CD4-positive, alpha-beta T cell (primary cell): ENCODE measurements at regions not wholly inside any gene's neighbourhood (a gene's known extent, or its start where the extent isn't known, plus 50 kb on each side); places are given as distances from the start of the nearest gene placed in this dataset.

Source experiments
- ATAC-seq: fragments of 200-7000 bp; cut with Tn5 transposase; one replicate; pipeline ENCODE4 v1.10.0; 2022; ENCODE audit warnings: mild to moderate bottlenecking; ENCODE audit not compliant: poor library complexity
- CTCF ChIA-PET: fragments of 350-600 bp; sonication (Branson Sonifier 250); formaldehyde crosslinking; loops from one replicate; lab custom pipeline; 2021; ENCODE audit warnings: antibody characterized with exemption, inconsistent platforms; lab: Charles Lee
- POLR2A ChIA-PET: fragments of 350-600 bp; sonication (Branson Sonifier 250); formaldehyde crosslinking; loops from one replicate; lab custom pipeline; 2021; ENCODE audit warnings: antibody characterized with exemption, inconsistent platforms; lab: Charles Lee
- DNase-seq, 14 experiments: peaks; one replicate each; pipeline ENCODE4 v3.0.0-alpha.2; 2013 to 2020; ENCODE audit warnings: mixed read lengths in 2 of 14
- H3K27ac ChIP-seq, 2 donors: one replicate each; pipeline versions ENCODE4 v1.5.1 to v1.7.0; 2013; ENCODE audit warnings: low read length in 2 of 2, low read depth in 1 of 2, mild to moderate bottlenecking in 1 of 2
- H3K27me3 ChIP-seq, 2 experiments: 1 replicate in 1 of 2; 2 replicates in 1 of 2; pipeline versions ENCODE4 v1.6.1 to v1.7.0; 2013; ENCODE audit warnings: low read length in 2 of 2, control low read depth in 1 of 2, mild to moderate bottlenecking in 1 of 2, moderate library complexity in 1 of 2; ENCODE audit not compliant: insufficient read depth in 2 of 2, control insufficient read depth in 1 of 2
- H3K36me3 ChIP-seq: one replicate; pipeline ENCODE4 v1.6.1; 2013; ENCODE audit warnings: low read length, control low read depth; ENCODE audit not compliant: insufficient read depth
- H3K4me1 ChIP-seq: one replicate; pipeline ENCODE4 v1.6.1; 2013; ENCODE audit warnings: low read length, control low read depth; ENCODE audit not compliant: insufficient read depth
- H3K4me3 ChIP-seq: one replicate; pipeline ENCODE4 v1.5.1; 2013; ENCODE audit warnings: mild to moderate bottlenecking, low read length, moderate library complexity
- H3K9me3 ChIP-seq, 2 experiments: 1 replicate in 1 of 2; 2 replicates in 1 of 2; pipeline versions ENCODE4 v1.6.1 to v1.7.0; 2013; ENCODE audit warnings: low read length in 2 of 2, mild to moderate bottlenecking in 2 of 2, control low read depth in 1 of 2, moderate library complexity in 1 of 2; ENCODE audit not compliant: control insufficient read depth in 1 of 2, insufficient read depth in 1 of 2
- H3K27ac Mint-ChIP-seq: one replicate; pipeline ENCODE4 v1.8.0; 2020; ENCODE audit warnings: mixed read lengths
- H3K27me3 Mint-ChIP-seq: one replicate; pipeline ENCODE4 v1.8.0; 2021; ENCODE audit warnings: mixed read lengths
- H3K36me3 Mint-ChIP-seq: one replicate; pipeline ENCODE4 v1.8.0; 2021; ENCODE audit warnings: low read depth, mixed read lengths
- H3K4me1 Mint-ChIP-seq: one replicate; pipeline ENCODE4 v1.8.0; 2021; ENCODE audit warnings: low read depth, mixed read lengths
- H3K4me3 Mint-ChIP-seq: one replicate; pipeline ENCODE4 v1.8.0; 2020; ENCODE audit warnings: mild to moderate bottlenecking, mixed read lengths
- H3K9me3 Mint-ChIP-seq: one replicate; pipeline ENCODE4 v1.8.0; 2020; ENCODE audit warnings: mixed read lengths
- intact Hi-C, 2 experiments: fragments of 100-400 bp; cut with DNase I in 1 of 2; cut with micrococcal nuclease in 1 of 2; formaldehyde crosslinking; loops; one replicate each; pipeline versions ENCODE4 v1.15.1 to v1.9.0; 2023 to 2025; cut with DNase I, micrococcal nuclease
- TF ChIP-seq, protein P1 (sequence below): fragments of 200-600 bp; IDR thresholded peaks from one replicate; pipeline ENCODE4 v1.8.0; 2022; ENCODE audit warnings: antibody characterized with exemption, mild to moderate bottlenecking

DNA sequence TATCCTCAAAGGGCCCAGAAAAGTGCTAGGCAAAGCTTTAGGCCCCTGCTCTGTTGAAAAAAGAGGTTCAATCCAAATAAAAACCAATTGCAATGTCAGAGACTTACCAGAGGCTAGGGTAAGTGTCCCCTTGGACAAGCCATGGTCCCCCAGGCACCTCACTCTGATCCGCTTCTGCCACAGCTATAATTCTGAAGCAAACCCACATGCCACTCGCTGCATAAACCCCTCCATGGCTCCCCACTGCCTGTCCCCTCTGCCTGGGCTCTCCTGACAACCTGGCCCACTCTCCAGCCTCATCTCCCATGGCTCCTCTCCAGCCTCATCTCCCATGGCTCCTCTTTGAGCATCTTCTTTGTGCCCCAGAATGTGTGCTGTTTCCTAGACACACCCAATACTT lies 169.6 kb upstream of the TLE3 start:
- DNase-seq, result no peak
- Histone ChIP-seq H3K27me3 (no peaks in the 10 kb centered on the region), H3K36me3 (no peaks in the 10 kb centered on the region), H3K27ac (no peak overlapping the region), H3K4me3 (no peak overlapping the region), H3K9me3 (no peaks in the 10 kb centered on the region), H3K4me1 (peaks cover 51% of the 10 kb centered on the region)
- ATAC-seq, result no peak
- Mint-ChIP-seq H3K4me1 (peaks cover 30% of the 10 kb centered on the region), H3K4me3 (no peak overlapping the region), H3K27me3 (peaks cover 4% of the 10 kb centered on the region), H3K9me3 (no peaks in the 10 kb centered on the region), H3K36me3 (no peaks in the 10 kb centered on the region), H3K27ac (no peak overlapping the region)
- CTCF ChIA-PET, result no interaction called here
- TF ChIP-seq, protein P1, sequence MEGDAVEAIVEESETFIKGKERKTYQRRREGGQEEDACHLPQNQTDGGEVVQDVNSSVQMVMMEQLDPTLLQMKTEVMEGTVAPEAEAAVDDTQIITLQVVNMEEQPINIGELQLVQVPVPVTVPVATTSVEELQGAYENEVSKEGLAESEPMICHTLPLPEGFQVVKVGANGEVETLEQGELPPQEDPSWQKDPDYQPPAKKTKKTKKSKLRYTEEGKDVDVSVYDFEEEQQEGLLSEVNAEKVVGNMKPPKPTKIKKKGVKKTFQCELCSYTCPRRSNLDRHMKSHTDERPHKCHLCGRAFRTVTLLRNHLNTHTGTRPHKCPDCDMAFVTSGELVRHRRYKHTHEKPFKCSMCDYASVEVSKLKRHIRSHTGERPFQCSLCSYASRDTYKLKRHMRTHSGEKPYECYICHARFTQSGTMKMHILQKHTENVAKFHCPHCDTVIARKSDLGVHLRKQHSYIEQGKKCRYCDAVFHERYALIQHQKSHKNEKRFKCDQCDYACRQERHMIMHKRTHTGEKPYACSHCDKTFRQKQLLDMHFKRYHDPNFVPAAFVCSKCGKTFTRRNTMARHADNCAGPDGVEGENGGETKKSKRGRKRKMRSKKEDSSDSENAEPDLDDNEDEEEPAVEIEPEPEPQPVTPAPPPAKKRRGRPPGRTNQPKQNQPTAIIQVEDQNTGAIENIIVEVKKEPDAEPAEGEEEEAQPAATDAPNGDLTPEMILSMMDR, result no peak
- POLR2A ChIA-PET, result interaction anchor here (0.5 kb wide), 1 partner anchor 1433 kb away, joined by 3 read pairs; no protein-coding TSS in a partner anchor
- intact Hi-C loops, result loop anchor here in 1 of 2 experiments (5.0 kb wide), 1 partner anchor 540 kb away; no protein-coding TSS in a partner anchor

DNA sequence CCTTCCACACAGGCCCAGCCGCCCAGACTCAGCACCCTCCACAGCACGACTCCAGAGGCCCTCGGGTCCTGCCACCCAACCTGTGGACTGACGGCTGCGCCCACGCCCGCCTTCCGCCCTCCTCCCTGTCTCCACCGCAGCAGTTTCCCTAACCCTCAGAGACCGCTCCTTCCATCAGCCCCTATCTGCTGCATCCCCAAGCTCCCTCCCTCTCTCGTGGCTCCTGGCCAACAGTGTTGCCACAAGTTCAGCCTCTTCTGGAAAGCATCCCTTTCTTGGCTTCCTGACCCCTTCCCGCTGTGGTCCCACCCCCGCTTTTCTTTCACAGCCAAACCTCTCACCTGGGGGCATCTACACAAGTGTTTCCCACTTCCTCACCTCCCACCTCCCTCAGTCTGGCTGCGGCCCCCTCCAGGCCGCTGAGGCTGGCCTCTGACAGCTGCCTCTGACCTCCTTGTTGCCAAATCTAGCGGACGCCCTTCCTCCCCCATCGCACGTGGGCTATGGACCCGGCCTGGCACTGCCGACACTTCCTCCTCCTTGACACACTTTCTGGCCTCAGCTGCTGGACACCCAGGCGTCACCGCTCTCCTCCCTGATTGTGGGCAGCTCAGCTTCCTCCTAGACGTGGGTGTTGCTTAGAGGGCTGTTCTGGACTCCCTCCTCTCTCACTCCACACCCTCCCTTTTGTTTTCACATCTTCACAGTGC lies 168.8 kb upstream of the TLE3 start:
- peak; percentile 41 for ATAC-seq
- peaks cover 35% of the 10 kb centered on the region for H3K4me1 Mint-ChIP-seq
- H3K4me3 ChIP-seq, result no peak overlapping the region

DNA sequence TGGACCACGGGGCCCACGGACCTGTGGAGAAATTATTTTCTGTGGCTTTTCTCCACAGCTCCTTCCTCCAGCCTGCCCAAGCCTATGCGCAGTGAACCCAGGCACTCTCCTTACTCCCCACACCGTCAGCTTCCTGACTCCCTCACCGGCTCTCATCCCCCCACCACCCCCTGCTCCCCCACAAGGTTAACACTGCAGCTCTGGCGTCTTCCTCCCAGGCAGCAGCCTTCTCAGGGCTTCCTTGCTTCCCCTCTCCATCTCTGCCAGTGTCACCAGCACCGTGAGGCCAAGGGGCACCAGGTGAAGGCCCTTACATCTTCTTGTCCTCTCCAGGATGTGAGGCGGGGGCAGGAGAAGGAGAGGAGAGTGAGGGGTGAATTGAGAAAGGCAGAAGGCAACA lies 168.3 kb upstream of the TLE3 start:
- intact Hi-C loops, result loop anchor here in 1 of 2 experiments (5.0 kb wide), 1 partner anchor 539 kb away; no protein-coding TSS in a partner anchor
- TF ChIP-seq, protein P1, result no peak
- CTCF ChIA-PET, result no interaction called here

More for the DNA sequence above, 168.8 kb upstream of the TLE3 start:
- Histone ChIP-seq H3K9me3 (no peaks in the 10 kb centered on the region), H3K36me3 (no peaks in the 10 kb centered on the region), H3K27ac (no peak overlapping the region), H3K4me1 (peaks cover 51% of the 10 kb centered on the region), H3K27me3 (no peaks in the 10 kb centered on the region)
- no peaks in the 10 kb centered on the region for H3K36me3 Mint-ChIP-seq
- no peak overlapping the region for H3K4me3 Mint-ChIP-seq
- no peaks in the 10 kb centered on the region for H3K9me3 Mint-ChIP-seq
- CTCF ChIA-PET, result no interaction called here
- peaks cover 4% of the 10 kb centered on the region for H3K27me3 Mint-ChIP-seq
- no peak overlapping the region for H3K27ac Mint-ChIP-seq
- TF ChIP-seq, protein P1, result no peak
- intact Hi-C loops, result loop anchor here in 1 of 2 experiments (5.0 kb wide), 1 partner anchor 539 kb away; no protein-coding TSS in a partner anchor
- POLR2A ChIA-PET, result no interaction called here
- DNase-seq, result peak in 3 of 14 experiments; percentile 36 to 74 (median 65)

More for the DNA sequence above, 168.3 kb upstream of the TLE3 start:
- DNase-seq, result no peak
- Mint-ChIP-seq H3K36me3 (no peaks in the 10 kb centered on the region), H3K27me3 (peaks cover 4% of the 10 kb centered on the region), H3K27ac (no peak overlapping the region), H3K4me1 (peaks cover 39% of the 10 kb centered on the region), H3K9me3 (no peaks in the 10 kb centered on the region), H3K4me3 (no peak overlapping the region)
- no peak overlapping the region for H3K4me3 ChIP-seq
- peaks cover 49% of the 10 kb centered on the region for H3K4me1 ChIP-seq
- H3K9me3 ChIP-seq, result no peaks in the 10 kb centered on the region
- no peak overlapping the region for H3K27ac ChIP-seq
- H3K27me3 ChIP-seq, result no peaks in the 10 kb centered on the region
- no peak for ATAC-seq
- H3K36me3 ChIP-seq, result no peaks in the 10 kb centered on the region
- POLR2A ChIA-PET, result no interaction called here
